Rectal smooth muscle tissue (tissue), 1 donor: ENCODE measurements at regions not wholly inside any gene's neighbourhood (a gene's known extent, or its start where the extent isn't known, plus 50 kb on each side); places are given as distances from the start of the nearest gene placed in this dataset.
"Not testable (repeated sequence)": the region's sequence is repeated elsewhere in the genome, so short reads cannot be mapped to it uniquely, and the experiment has no call there.

Source experiments
- H3K27ac ChIP-seq: one replicate; pipeline ENCODE4 v1.7.0; 2013; ENCODE audit warnings: low read depth, low read length, inconsistent platforms
- H3K27me3 ChIP-seq: one replicate; pipeline ENCODE4 v1.7.0; 2013; ENCODE audit warnings: low read length; ENCODE audit not compliant: control insufficient read depth, insufficient read depth
- H3K36me3 ChIP-seq: one replicate; pipeline ENCODE4 v1.7.0; 2013; ENCODE audit warnings: low read length; ENCODE audit not compliant: control insufficient read depth, insufficient read depth
- H3K4me1 ChIP-seq: one replicate; pipeline ENCODE4 v1.7.0; 2013; ENCODE audit warnings: low read length; ENCODE audit not compliant: control insufficient read depth, insufficient read depth
- H3K4me3 ChIP-seq: one replicate; pipeline ENCODE4 v1.7.0; 2013; ENCODE audit warnings: low read length
- H3K9ac ChIP-seq: one replicate; pipeline ENCODE4 v1.7.0; 2013; ENCODE audit warnings: low read length

- not testable (repeated sequence) for H3K4me1 ChIP-seq, H3K36me3 ChIP-seq, H3K27ac ChIP-seq, H3K4me3 ChIP-seq, H3K27me3 ChIP-seq, H3K9ac ChIP-seq
These were observed 124.2 kb upstream of the CCZ1B start for GRCh38 chr7:6950231-6950630.

GRCh38 chr7:6951553-6951952 lies 125.5 kb upstream of the CCZ1B start:
- not testable (repeated sequence) for H3K4me3 ChIP-seq, H3K4me1 ChIP-seq, H3K36me3 ChIP-seq, H3K27me3 ChIP-seq, H3K27ac ChIP-seq, H3K9ac ChIP-seq

DNA sequence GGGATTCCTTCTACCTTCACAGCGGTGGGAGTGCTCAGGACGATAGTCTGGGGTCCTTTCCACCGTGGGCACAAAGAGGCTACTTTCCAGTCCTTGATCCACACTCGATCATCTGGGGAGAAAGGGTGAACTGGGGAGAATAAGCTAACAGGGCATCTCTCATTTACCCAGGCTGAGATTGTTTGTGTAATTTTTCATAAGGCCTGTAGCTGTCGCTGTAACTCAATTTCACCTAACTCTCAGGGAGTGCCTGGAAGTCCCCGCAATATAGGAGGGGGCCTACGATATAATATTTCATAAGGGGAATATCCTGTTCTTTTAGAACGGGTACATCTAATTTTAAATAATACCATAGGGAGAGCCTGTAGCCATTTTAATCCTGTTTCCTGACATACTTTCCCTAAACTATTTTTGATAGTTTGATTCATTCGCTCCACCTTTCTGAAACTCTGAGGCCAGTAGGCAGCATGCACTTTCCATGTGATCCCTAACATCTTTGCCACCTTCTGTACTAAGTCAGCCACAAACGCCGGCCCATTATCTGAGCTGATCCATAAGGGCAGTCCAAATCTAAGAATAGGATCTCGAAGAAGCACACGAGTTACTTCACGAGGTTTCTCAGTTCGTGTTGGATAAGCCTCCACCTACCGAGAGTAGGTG lies 127.2 kb upstream of the CCZ1B start:
- H3K27me3 ChIP-seq, H3K27ac ChIP-seq, H3K4me3 ChIP-seq, H3K9ac ChIP-seq, H3K36me3 ChIP-seq, H3K4me1 ChIP-seq: not testable (repeated sequence)

- not testable (repeated sequence) for H3K27ac ChIP-seq, H3K9ac ChIP-seq, H3K27me3 ChIP-seq, H3K4me3 ChIP-seq, H3K36me3 ChIP-seq, H3K4me1 ChIP-seq
These were observed 127.7 kb upstream of the CCZ1B start for GRCh38 chr7:6953798-6954181.

GRCh38 chr7:6955385-6955784 lies 129.3 kb upstream of the CCZ1B start:
- H3K27ac ChIP-seq, H3K4me3 ChIP-seq, H3K36me3 ChIP-seq, H3K27me3 ChIP-seq, H3K9ac ChIP-seq, H3K4me1 ChIP-seq: not testable (repeated sequence)

DNA sequence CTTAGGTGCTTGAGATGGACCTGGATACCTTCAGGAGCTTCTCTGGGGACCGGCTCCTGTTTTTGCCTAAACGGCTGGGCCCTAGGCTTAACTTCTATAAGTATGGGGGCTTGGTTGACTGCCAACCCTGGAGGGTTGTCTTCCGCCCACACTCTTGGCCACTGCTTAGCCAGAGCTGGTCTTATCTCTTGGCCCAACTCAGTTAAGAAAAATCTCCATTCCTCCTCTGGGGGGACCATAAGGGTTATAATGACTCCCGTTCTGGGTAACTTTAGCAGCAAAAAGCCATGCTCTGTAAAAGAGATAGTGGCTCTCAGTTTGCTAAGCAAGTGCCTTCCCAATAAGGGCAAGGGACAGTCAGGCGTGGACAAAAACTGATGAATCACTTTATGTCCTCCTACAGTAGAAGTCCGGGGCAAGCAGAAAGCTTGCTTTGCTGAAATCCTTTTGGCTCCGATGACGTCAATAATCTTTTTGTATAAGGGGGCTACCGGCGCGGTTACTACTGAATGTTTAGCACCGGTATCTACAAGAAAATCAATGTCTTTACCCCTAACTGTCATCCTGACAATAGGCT lies 130.0 kb upstream of the CCZ1B start:
- H3K4me1 ChIP-seq, H3K4me3 ChIP-seq, H3K27me3 ChIP-seq, H3K27ac ChIP-seq, H3K9ac ChIP-seq, H3K36me3 ChIP-seq: not testable (repeated sequence)

- H3K9ac ChIP-seq, H3K4me3 ChIP-seq: not testable (repeated sequence)
These were observed 132.3 kb upstream of the CCZ1B start for GRCh38 chr7:6958371-6958770.

DNA sequence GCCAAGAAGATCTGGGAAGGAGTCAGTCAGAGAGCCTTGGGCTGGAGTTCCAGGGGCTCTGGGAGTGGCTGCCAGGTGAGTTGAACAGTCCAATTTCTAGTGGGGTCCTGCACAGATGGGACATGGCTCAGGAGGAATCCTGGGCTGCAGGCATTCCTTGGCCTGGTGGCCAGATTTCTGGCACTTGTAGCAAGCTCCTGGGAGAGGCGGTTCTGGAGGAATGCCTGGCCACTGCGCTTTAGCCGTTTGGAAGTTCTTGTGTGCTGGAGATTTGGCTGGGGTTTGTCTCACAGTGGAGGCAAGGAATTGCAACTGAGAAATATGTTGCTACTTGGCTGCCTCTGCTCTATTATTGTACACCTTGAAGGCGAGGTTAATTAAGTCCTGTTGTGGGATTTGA lies 133.9 kb upstream of the CCZ1B start:
- H3K4me3 ChIP-seq, H3K36me3 ChIP-seq, H3K4me1 ChIP-seq, H3K27ac ChIP-seq, H3K9ac ChIP-seq, H3K27me3 ChIP-seq: not testable (repeated sequence)

More at GRCh38 chr7:6958371-6958770, 132.3 kb upstream of the CCZ1B start:
- not testable (repeated sequence) for H3K27me3 ChIP-seq, H3K4me1 ChIP-seq, H3K27ac ChIP-seq, H3K36me3 ChIP-seq

GRCh38 chr7:6962871-6963270 lies 136.8 kb upstream of the CCZ1B start:
- H3K36me3 ChIP-seq, H3K27ac ChIP-seq, H3K4me1 ChIP-seq, H3K4me3 ChIP-seq, H3K9ac ChIP-seq, H3K27me3 ChIP-seq: not testable (repeated sequence)

DNA sequence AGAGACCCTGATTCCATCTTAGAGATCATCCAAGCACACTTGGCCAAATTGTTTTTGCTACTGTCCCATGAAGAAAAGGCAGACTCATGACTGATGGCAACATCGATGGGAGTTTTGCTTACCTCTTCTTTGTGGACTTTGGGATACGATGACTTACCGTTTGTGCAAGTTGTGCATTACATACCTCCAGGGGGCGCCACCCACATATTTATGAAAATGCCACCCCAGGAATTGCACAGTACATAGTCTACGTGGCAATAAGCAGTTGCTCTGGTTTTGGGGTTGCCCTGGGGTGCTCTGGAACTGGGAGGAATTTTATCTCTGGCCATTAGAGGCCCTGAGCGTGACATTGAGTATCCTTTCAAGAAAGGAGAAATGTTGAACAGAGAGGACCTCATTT lies 139.0 kb upstream of the CCZ1B start:
- not testable (repeated sequence) for H3K36me3 ChIP-seq, H3K4me1 ChIP-seq, H3K9ac ChIP-seq, H3K27me3 ChIP-seq, H3K4me3 ChIP-seq, H3K27ac ChIP-seq

DNA sequence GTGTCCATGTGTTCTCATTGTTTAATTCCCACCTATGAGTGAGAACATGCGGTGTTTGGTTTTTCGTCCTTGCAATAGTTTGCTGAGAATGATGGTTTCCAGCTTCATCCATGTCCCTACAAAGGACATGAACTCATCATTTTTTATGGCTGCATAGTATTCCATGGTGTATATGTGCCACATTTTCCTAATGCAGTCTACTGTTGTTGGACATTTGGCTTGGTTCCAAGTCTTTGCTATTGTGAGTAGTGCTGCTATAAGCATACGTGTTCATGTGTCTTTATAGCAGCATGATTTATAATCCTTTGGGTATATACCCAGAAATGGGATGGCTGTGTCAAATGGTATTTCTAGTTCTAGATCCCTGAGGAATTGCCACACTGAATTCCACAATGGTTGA lies 144.1 kb upstream of the CCZ1B start:
- not testable (repeated sequence) for H3K4me3 ChIP-seq, H3K27ac ChIP-seq, H3K4me1 ChIP-seq, H3K36me3 ChIP-seq, H3K27me3 ChIP-seq, H3K9ac ChIP-seq

GRCh38 chr7:6974876-6975275 lies 148.8 kb upstream of the CCZ1B start:
- H3K9ac ChIP-seq, H3K27me3 ChIP-seq, H3K4me1 ChIP-seq, H3K4me3 ChIP-seq, H3K27ac ChIP-seq, H3K36me3 ChIP-seq: not testable (repeated sequence)

GRCh38 chr7:6975346-6975745 lies 149.3 kb upstream of the CCZ1B start:
- not testable (repeated sequence) for H3K27ac ChIP-seq, H3K4me1 ChIP-seq, H3K4me3 ChIP-seq, H3K27me3 ChIP-seq, H3K9ac ChIP-seq, H3K36me3 ChIP-seq
